ENCODE measurements at regions not wholly inside any gene's neighbourhood (a gene's known extent, or its start where the extent isn't known, plus 50 kb on each side); places are given as distances from the start of the nearest gene placed in this dataset.

GRCh38 chr18:38198526-38198925, 632.9 kb upstream of the CELF4 start:
- no peak for DNase-seq
- no peak for ATAC-seq
- H2AFZ ChIP-seq (ENCODE audit: low read length), result no peak overlapping the region
- H3K27me3 ChIP-seq (ENCODE audit: low read length), result no peaks in the 10 kb centered on the region
- H3K9me2 ChIP-seq (replicated peaks; ENCODE audit: low read length), result no peaks in the 10 kb centered on the region
- H3K9ac ChIP-seq (ENCODE audit: low read length), result no peak overlapping the region
- no peaks in the 10 kb centered on the region for H3F3A ChIP-seq (ENCODE audit: low read length, unreplicated experiment)
- TF ChIP-seq EZH2 (IDR thresholded peaks at IDR 0.05; ENCODE audit: low read length, unreplicated experiment), result no peak
- TF ChIP-seq EZH2phosphoT487 (IDR thresholded peaks at IDR 0.05; ENCODE audit: borderline replicate concordance, low read length), result no peak
- TF ChIP-seq, protein P1, sequence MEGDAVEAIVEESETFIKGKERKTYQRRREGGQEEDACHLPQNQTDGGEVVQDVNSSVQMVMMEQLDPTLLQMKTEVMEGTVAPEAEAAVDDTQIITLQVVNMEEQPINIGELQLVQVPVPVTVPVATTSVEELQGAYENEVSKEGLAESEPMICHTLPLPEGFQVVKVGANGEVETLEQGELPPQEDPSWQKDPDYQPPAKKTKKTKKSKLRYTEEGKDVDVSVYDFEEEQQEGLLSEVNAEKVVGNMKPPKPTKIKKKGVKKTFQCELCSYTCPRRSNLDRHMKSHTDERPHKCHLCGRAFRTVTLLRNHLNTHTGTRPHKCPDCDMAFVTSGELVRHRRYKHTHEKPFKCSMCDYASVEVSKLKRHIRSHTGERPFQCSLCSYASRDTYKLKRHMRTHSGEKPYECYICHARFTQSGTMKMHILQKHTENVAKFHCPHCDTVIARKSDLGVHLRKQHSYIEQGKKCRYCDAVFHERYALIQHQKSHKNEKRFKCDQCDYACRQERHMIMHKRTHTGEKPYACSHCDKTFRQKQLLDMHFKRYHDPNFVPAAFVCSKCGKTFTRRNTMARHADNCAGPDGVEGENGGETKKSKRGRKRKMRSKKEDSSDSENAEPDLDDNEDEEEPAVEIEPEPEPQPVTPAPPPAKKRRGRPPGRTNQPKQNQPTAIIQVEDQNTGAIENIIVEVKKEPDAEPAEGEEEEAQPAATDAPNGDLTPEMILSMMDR (conservative IDR thresholded peaks at IDR 0.05; ENCODE audit: low read depth, low read length), result no peak
- no peaks in the 10 kb centered on the region for H3K36me3 ChIP-seq (ENCODE audit: low read depth, low read length)
- no peak overlapping the region for H3K4me2 ChIP-seq (ENCODE audit: low read length)
- no peaks in the 10 kb centered on the region for H4K20me1 ChIP-seq (ENCODE audit: low read length)
- intact Hi-C loops (cut with micrococcal nuclease), result no loop called here
- H3K27ac ChIP-seq (ENCODE audit: low read length), result no peak overlapping the region
- no peaks in the 10 kb centered on the region for H3K9me3 ChIP-seq (ENCODE audit: low read length)
- POLR2A ChIA-PET (ENCODE audit: unreplicated experiment), result no interaction called here
- no peak overlapping the region for H3K4me3 ChIP-seq (ENCODE audit: low read length)
- no TSS peak for BruUV-seq (replicated peaks)
- H3K4me1 ChIP-seq (ENCODE audit: insufficient read depth, low read length), result no peaks in the 10 kb centered on the region
- H3K79me2 ChIP-seq (ENCODE audit: low read length), result no peaks in the 10 kb centered on the region
- CTCF ChIA-PET, result no interaction called here

DNA sequence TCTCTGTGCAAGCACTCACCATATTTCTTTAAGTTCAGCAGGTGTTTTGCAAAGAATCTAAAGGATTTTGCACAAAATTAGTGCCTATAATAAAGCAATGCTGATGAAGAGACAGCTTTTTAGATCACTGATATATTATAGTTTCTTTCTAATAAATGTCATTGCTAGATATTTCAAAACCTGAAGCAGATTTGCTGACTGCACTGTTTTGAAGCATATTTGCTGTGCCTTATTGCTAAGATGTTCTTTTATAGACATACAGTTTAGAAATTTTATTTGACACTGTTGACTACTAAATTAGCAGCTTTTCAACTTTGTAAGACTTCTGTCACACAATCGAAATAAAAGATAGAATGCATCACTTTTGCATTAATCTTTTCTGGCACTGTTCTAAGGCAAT, 620.9 kb upstream of the CELF4 start:
- ChIA-PET CTCF (no interaction called here), POLR2A (ENCODE audit: unreplicated experiment) (no interaction called here)
- TF ChIP-seq, protein P1 (conservative IDR thresholded peaks at IDR 0.05; ENCODE audit: low read depth, low read length), result no peak
- no peak for TF ChIP-seq EZH2 (IDR thresholded peaks at IDR 0.05; ENCODE audit: low read length, unreplicated experiment)
- TF ChIP-seq EZH2phosphoT487 (IDR thresholded peaks at IDR 0.05; ENCODE audit: borderline replicate concordance, low read length), result no peak
- BruUV-seq (replicated peaks), result no TSS peak
- no peaks in the 10 kb centered on the region for H3K27me3 ChIP-seq (ENCODE audit: low read length)
- intact Hi-C loops (cut with micrococcal nuclease), result no loop called here
- H4K20me1 ChIP-seq (ENCODE audit: low read length), result no peaks in the 10 kb centered on the region
- no peaks in the 10 kb centered on the region for H3K79me2 ChIP-seq (ENCODE audit: low read length)
- H3K9me3 ChIP-seq (ENCODE audit: low read length), result no peaks in the 10 kb centered on the region
- H3K27ac ChIP-seq (ENCODE audit: low read length), result no peak overlapping the region
- H3K9ac ChIP-seq (ENCODE audit: low read length), result no peak overlapping the region
- no peak overlapping the region for H3K4me2 ChIP-seq (ENCODE audit: low read length)
- no peak overlapping the region for H2AFZ ChIP-seq (ENCODE audit: low read length)
- H3F3A ChIP-seq (ENCODE audit: low read length, unreplicated experiment), result no peaks in the 10 kb centered on the region
- no peak for ATAC-seq
- no peaks in the 10 kb centered on the region for H3K9me2 ChIP-seq (replicated peaks; ENCODE audit: low read length)
- H3K4me3 ChIP-seq (ENCODE audit: low read length), result no peak overlapping the region
- no peak for DNase-seq
- H3K36me3 ChIP-seq (ENCODE audit: low read depth, low read length), result no peaks in the 10 kb centered on the region
- no peaks in the 10 kb centered on the region for H3K4me1 ChIP-seq (ENCODE audit: insufficient read depth, low read length)

DNA sequence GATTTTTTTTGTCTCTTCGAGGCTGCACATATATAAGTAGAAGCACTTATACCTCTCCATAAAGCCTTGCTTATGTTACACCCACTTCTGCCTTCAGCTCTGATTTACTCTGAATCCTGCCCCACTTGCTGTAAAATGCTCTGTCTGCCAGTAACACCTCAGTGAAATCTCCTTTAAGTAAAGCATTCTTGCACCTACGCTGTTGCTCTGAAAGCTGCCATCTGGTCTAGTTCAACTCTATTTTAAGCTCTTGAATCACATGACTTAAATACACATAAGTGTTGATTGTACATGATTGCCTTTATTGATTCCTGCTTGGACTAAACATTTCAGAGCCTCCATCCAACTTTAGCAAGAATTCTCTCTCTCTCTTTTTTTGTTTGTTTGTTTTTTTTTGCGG, 609.0 kb upstream of the CELF4 start:
- POLR2A ChIA-PET (ENCODE audit: unreplicated experiment), result no interaction called here
- Histone ChIP-seq H3K4me3 (ENCODE audit: low read length) (no peak overlapping the region), H3K36me3 (ENCODE audit: low read depth, low read length) (no peaks in the 10 kb centered on the region), H3K79me2 (ENCODE audit: low read length) (no peaks in the 10 kb centered on the region), H3K9me2 (replicated peaks; ENCODE audit: low read length) (no peaks in the 10 kb centered on the region), H3K27me3 (ENCODE audit: low read length) (no peaks in the 10 kb centered on the region), H3K9me3 (ENCODE audit: low read length) (no peaks in the 10 kb centered on the region), H3K27ac (ENCODE audit: low read length) (no peak overlapping the region), H3K4me2 (ENCODE audit: low read length) (no peak overlapping the region), H3K9ac (ENCODE audit: low read length) (no peak overlapping the region), H3F3A (ENCODE audit: low read length, unreplicated experiment) (no peaks in the 10 kb centered on the region), H4K20me1 (ENCODE audit: low read length) (no peaks in the 10 kb centered on the region), H3K4me1 (ENCODE audit: insufficient read depth, low read length) (no peaks in the 10 kb centered on the region), H2AFZ (ENCODE audit: low read length) (no peak overlapping the region)
- no TSS peak for BruUV-seq (replicated peaks)
- TF ChIP-seq, protein P1 (conservative IDR thresholded peaks at IDR 0.05; ENCODE audit: low read depth, low read length), result no peak
- TF ChIP-seq EZH2phosphoT487 (IDR thresholded peaks at IDR 0.05; ENCODE audit: borderline replicate concordance, low read length) (no peak), EZH2 (IDR thresholded peaks at IDR 0.05; ENCODE audit: low read length, unreplicated experiment) (no peak)
- CTCF ChIA-PET, result no interaction called here
- intact Hi-C loops (cut with micrococcal nuclease), result no loop called here
- ATAC-seq (no peak), DNase-seq (no peak)
